IMR-90 (cell line): ENCODE measurements at regions not wholly inside any gene's neighbourhood (a gene's known extent, or its start where the extent isn't known, plus 50 kb on each side); places are given as distances from the start of the nearest gene placed in this dataset.

ENCODE experiments used
- ATAC-seq: fragments of 200-7000 bp; cut with Tn5 transposase; 2 replicates; pipeline ENCODE4 v1.9.1; 2020; ENCODE audit warnings: low read depth, mild to moderate bottlenecking, moderate library complexity
- BruUV-seq: library from RNA; stranded (reverse); fragments of 400-500 nt; replicated peaks from 2 replicates; lab custom pipeline; 2021; lab: Mats Ljungman, UMichigan
- CTCF ChIA-PET: fragments of 300-600 bp; formaldehyde crosslinking; extraction: SDS; loops from one replicate; lab custom pipeline; 2021; ENCODE audit warnings: antibody characterized with exemption; lab: Yijun Ruan, JAX
- POLR2A ChIA-PET: fragments of 300-600 bp; sonication (Branson Sonifier 250); formaldehyde crosslinking; loops from one replicate; lab custom pipeline; 2022; ENCODE audit warnings: antibody characterized with exemption; ENCODE audit not compliant: unreplicated experiment; lab: Charles Lee
- DNase-seq: peaks from one replicate; pipeline ENCODE4 v3.0.0; 2013
- H2AFZ ChIP-seq: replicated peaks from 2 replicates; pipeline ENCODE3; 2013; ENCODE audit warnings: low read length, mild to moderate bottlenecking; ENCODE audit not compliant: poor library complexity
- H2AK5ac ChIP-seq: 2 replicates; pipeline ENCODE4 v1.6.1; 2013; ENCODE audit warnings: low read depth, low read length, inconsistent platforms
- H2AK9ac ChIP-seq: replicated peaks from 2 replicates; pipeline ENCODE3; 2013; ENCODE audit warnings: mild to moderate bottlenecking, low read depth, low read length, moderate library complexity; ENCODE audit not compliant: poor library complexity
- H2BK120ac ChIP-seq: 2 replicates; pipeline ENCODE4 v1.6.1; 2013; ENCODE audit warnings: low read depth, low read length, inconsistent platforms
- H2BK15ac ChIP-seq: 3 replicates; pipeline ENCODE4 v1.6.1; 2013; ENCODE audit warnings: low read depth, low read length, inconsistent platforms
- H2BK20ac ChIP-seq: 2 replicates; pipeline ENCODE4 v1.6.1; 2013; ENCODE audit warnings: low read depth, mild to moderate bottlenecking, inconsistent platforms, low read length, moderate library complexity
- H2BK5ac ChIP-seq: 2 replicates; pipeline ENCODE4 v1.6.1; 2013; ENCODE audit warnings: mild to moderate bottlenecking, low read depth, low read length, inconsistent platforms; ENCODE audit not compliant: poor library complexity, severe bottlenecking
- H3K14ac ChIP-seq: replicated peaks from 2 replicates; pipeline ENCODE4 v1.6.1; 2013; ENCODE audit warnings: low read depth, low read length, inconsistent platforms
- H3K18ac ChIP-seq: 2 replicates; pipeline ENCODE4 v1.6.1; 2013; ENCODE audit warnings: low read depth, low read length, control low read depth
- H3K23ac ChIP-seq: 2 replicates; pipeline ENCODE4 v1.6.1; 2013; ENCODE audit warnings: low read depth, low read length, inconsistent platforms
- H3K27ac ChIP-seq: 2 replicates; pipeline ENCODE4 v1.5.1; 2013; ENCODE audit warnings: mild to moderate bottlenecking, control low read depth, low read length; ENCODE audit not compliant: insufficient read depth
- H3K27me3 ChIP-seq: 2 replicates; pipeline ENCODE4 v1.6.1; 2013; ENCODE audit warnings: low read length; ENCODE audit not compliant: control insufficient read depth, insufficient read depth
- H3K36me3 ChIP-seq: 2 replicates; pipeline ENCODE4 v1.6.1; 2013; ENCODE audit warnings: low read length, mixed read lengths; ENCODE audit not compliant: control insufficient read depth, insufficient read depth
- H3K4ac ChIP-seq: 2 replicates; pipeline ENCODE4 v1.6.1; 2013; ENCODE audit warnings: low read depth, low read length, inconsistent platforms
- H3K4me1 ChIP-seq: 2 replicates; pipeline ENCODE4 v1.6.1; 2013; ENCODE audit warnings: low read length, mixed read lengths; ENCODE audit not compliant: control insufficient read depth, insufficient read depth
- H3K4me2 ChIP-seq: 2 replicates; pipeline ENCODE4 v1.6.1; 2013; ENCODE audit warnings: low read depth, mild to moderate bottlenecking, control low read depth, low read length, moderate library complexity
- H3K4me3 ChIP-seq: 2 replicates; pipeline ENCODE4 v1.5.1; 2013; ENCODE audit warnings: low read depth, mild to moderate bottlenecking, control low read depth, low read length, moderate library complexity; ENCODE audit not compliant: insufficient read depth
- H3K56ac ChIP-seq: 2 replicates; pipeline ENCODE4 v1.6.1; 2013; ENCODE audit warnings: low read length, inconsistent platforms; ENCODE audit not compliant: insufficient read depth; ENCODE audit errors: extremely low read depth
- H3K79me1 ChIP-seq, 2 experiments: 2 replicates each; pipeline ENCODE4 v1.6.1; 2013; ENCODE audit warnings: low read length in 2 of 2, inconsistent platforms in 1 of 2, low read depth in 1 of 2
- H3K9ac ChIP-seq: 2 replicates; pipeline ENCODE4 v1.6.1; 2013; ENCODE audit warnings: low read depth, low read length, control low read depth
- H3K9me1 ChIP-seq: 2 replicates; pipeline ENCODE4 v1.6.1; 2013; ENCODE audit warnings: low read length, inconsistent platforms; ENCODE audit not compliant: insufficient read depth
- H3K9me3 ChIP-seq: 2 replicates; pipeline ENCODE4 v1.6.1; 2013; ENCODE audit warnings: low read length; ENCODE audit not compliant: control insufficient read depth, insufficient read depth
- H4K20me1 ChIP-seq: 2 replicates; pipeline ENCODE4 v1.6.1; 2013; ENCODE audit warnings: low read length, inconsistent platforms; ENCODE audit not compliant: insufficient read depth
- H4K5ac ChIP-seq: 2 replicates; pipeline ENCODE4 v1.6.1; 2013; ENCODE audit warnings: mild to moderate bottlenecking, low read depth, low read length, control low read depth
- H4K8ac ChIP-seq, 2 experiments: 2 replicates each; pipeline ENCODE4 v1.6.1; 2013; ENCODE audit warnings: low read depth in 2 of 2, low read length in 2 of 2, control low read depth in 1 of 2, inconsistent platforms in 1 of 2
- H4K91ac ChIP-seq: 2 replicates; pipeline ENCODE4 v1.6.1; 2013; ENCODE audit warnings: low read depth, low read length, inconsistent platforms; ENCODE audit not compliant: insufficient read depth
- CHD1 ChIP-seq: IDR thresholded peaks from 2 replicates; pipeline ENCODE4 v1.6.1; 2012; ENCODE audit warnings: low read depth, low read length, improper control_type of control experiment
- MAFK ChIP-seq: IDR thresholded peaks from 2 replicates; pipeline ENCODE4 v1.6.1; 2012; ENCODE audit warnings: low read depth, low read length, improper control_type of control experiment
- MAZ ChIP-seq: IDR thresholded peaks from 2 replicates; pipeline ENCODE4 v1.6.1; 2012; ENCODE audit warnings: low read depth, mild to moderate bottlenecking, low read length, improper control_type of control experiment, moderate library complexity, borderline replicate concordance
- RCOR1 ChIP-seq: IDR thresholded peaks from 2 replicates; pipeline ENCODE4 v1.6.1; 2012; ENCODE audit warnings: mild to moderate bottlenecking, low read length, improper control_type of control experiment; ENCODE audit not compliant: insufficient replicate concordance
- RFX5 ChIP-seq: IDR thresholded peaks from 2 replicates; pipeline ENCODE4 v1.8.0; 2012; ENCODE audit warnings: low read depth, mild to moderate bottlenecking, low read length, moderate library complexity
- SMC3 ChIP-seq: fragments of 150-350 bp; IDR thresholded peaks from 2 replicates; pipeline ENCODE4 v1.6.1; 2016; ENCODE audit warnings: low read depth, mild to moderate bottlenecking, antibody characterized with exemption, low read length, moderate library complexity
- WGBS, 2 experiments: methylation state at CpG; one replicate each; pipeline versions ENCODE4 v1.1.5 to v1.1.7; 2013; ENCODE audit warnings: missing lambda C conversion rate in 2 of 2; ENCODE audit not compliant: insufficient read length in 1 of 2; ENCODE audit errors: extremely low coverage in 2 of 2; 5-methylcytosine and 5-hydroxymethylcytosine counted together
- dilution Hi-C: fragments of 300-500 bp; cut with HindIII; formaldehyde crosslinking; loops from one replicate; pipeline ENCODE4 v1.14.3; 2018; ENCODE audit warnings: low sequenced_read_pairs; ENCODE audit not compliant: unreplicated experiment
- in situ Hi-C: fragments of 300-500 bp; cut with MboI; formaldehyde crosslinking; loops from 3 replicates; pipeline ENCODE4 v1.14.3; 2019; ENCODE audit warnings: low sequenced_read_pairs, inconsistent platforms, mixed read lengths
- intact Hi-C: fragments of 100-400 bp; cut with micrococcal nuclease; formaldehyde crosslinking; loops from 2 replicates; pipeline ENCODE4 v1.10.0; 2022
- TF ChIP-seq, protein P1 (sequence below): conservative IDR thresholded peaks from 2 replicates; pipeline ENCODE4 v1.5.1; 2012; ENCODE audit warnings: mild to moderate bottlenecking, low read depth, low read length, improper control_type of control experiment
- TF ChIP-seq, protein P2 (sequence below): fragments of 150-350 bp; IDR thresholded peaks from 2 replicates; pipeline ENCODE4 v1.6.1; 2017; ENCODE audit warnings: mild to moderate bottlenecking, antibody characterized with exemption, low read length, low read depth

DNA sequence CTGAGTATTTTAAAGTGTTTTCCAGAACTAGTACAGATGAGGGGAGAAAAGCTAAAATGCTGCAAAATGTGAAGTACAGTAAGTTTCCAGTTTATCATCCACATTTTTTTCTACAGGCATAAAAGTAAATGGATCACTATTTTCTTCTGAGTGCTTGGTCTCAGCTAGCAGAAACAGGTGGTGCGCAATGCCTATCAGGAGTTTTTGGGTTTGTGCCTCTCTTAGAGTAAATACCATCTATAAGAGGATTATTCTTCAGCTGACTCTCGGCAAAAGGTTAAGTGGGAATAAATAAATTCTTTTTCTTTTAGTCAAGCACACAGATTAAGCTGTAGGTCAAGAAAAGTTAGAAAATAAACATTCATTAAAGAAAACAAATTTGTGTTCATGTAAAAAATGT lies 1027.7 kb downstream of the PLOD2 start:
- H2AK5ac ChIP-seq, result no peak overlapping the region
- no peaks in the 10 kb centered on the region for H3K4me1 ChIP-seq
- no peak overlapping the region for H3K23ac ChIP-seq
- no peak overlapping the region for H4K91ac ChIP-seq
- H3K9ac ChIP-seq, result no peak overlapping the region
- H2BK20ac ChIP-seq, result no peak overlapping the region
- H4K20me1 ChIP-seq, result no peaks in the 10 kb centered on the region
- H3K18ac ChIP-seq, result no peak overlapping the region
- no peaks in the 10 kb centered on the region for H3K79me1 ChIP-seq
- H3K9me3 ChIP-seq, result no peaks in the 10 kb centered on the region
- no peak overlapping the region for H2BK120ac ChIP-seq
- no peak overlapping the region for H4K8ac ChIP-seq
- CTCF ChIA-PET, result no interaction called here
- ATAC-seq (no peak), DNase-seq (no peak)
- H3K27ac ChIP-seq, result no peak overlapping the region
- H3K4me2 ChIP-seq, result no peak overlapping the region
- POLR2A ChIA-PET, result no interaction called here
- no peak overlapping the region for H4K5ac ChIP-seq
- no peak overlapping the region for H3K14ac ChIP-seq
- no peak overlapping the region for H3K4ac ChIP-seq
- dilution Hi-C loops (no loop called here), in situ Hi-C loops (no loop called here), intact Hi-C loops (no loop called here)
- no peaks in the 10 kb centered on the region for H3K27me3 ChIP-seq
- H3K36me3 ChIP-seq, result no peaks in the 10 kb centered on the region
- no TSS peak for BruUV-seq
- no peak overlapping the region for H3K56ac ChIP-seq
- no peak overlapping the region for H3K4me3 ChIP-seq
- H2AFZ ChIP-seq, result no peak overlapping the region
- H2AK9ac ChIP-seq, result no peak overlapping the region
- H2BK15ac ChIP-seq, result no peak overlapping the region
- WGBS, 2 experiments, result no CpG with 5 or more reads among the region's 2 CpGs
- H2BK5ac ChIP-seq, result no peak overlapping the region
- TF ChIP-seq MAFK (no peak), RCOR1 (no peak), CHD1 (no peak), RFX5 (no peak), MAZ (no peak), SMC3 (no peak)
- TF ChIP-seq, protein P1, sequence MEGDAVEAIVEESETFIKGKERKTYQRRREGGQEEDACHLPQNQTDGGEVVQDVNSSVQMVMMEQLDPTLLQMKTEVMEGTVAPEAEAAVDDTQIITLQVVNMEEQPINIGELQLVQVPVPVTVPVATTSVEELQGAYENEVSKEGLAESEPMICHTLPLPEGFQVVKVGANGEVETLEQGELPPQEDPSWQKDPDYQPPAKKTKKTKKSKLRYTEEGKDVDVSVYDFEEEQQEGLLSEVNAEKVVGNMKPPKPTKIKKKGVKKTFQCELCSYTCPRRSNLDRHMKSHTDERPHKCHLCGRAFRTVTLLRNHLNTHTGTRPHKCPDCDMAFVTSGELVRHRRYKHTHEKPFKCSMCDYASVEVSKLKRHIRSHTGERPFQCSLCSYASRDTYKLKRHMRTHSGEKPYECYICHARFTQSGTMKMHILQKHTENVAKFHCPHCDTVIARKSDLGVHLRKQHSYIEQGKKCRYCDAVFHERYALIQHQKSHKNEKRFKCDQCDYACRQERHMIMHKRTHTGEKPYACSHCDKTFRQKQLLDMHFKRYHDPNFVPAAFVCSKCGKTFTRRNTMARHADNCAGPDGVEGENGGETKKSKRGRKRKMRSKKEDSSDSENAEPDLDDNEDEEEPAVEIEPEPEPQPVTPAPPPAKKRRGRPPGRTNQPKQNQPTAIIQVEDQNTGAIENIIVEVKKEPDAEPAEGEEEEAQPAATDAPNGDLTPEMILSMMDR, result no peak
- TF ChIP-seq, protein P2, sequence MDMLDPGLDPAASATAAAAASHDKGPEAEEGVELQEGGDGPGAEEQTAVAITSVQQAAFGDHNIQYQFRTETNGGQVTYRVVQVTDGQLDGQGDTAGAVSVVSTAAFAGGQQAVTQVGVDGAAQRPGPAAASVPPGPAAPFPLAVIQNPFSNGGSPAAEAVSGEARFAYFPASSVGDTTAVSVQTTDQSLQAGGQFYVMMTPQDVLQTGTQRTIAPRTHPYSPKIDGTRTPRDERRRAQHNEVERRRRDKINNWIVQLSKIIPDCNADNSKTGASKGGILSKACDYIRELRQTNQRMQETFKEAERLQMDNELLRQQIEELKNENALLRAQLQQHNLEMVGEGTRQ, result no peak
- no peaks in the 10 kb centered on the region for H3K9me1 ChIP-seq
